ENCODE measurements at regions not wholly inside any gene's neighbourhood (a gene's known extent, or its start where the extent isn't known, plus 50 kb on each side); places are given as distances from the start of the nearest gene placed in this dataset.

DNA sequence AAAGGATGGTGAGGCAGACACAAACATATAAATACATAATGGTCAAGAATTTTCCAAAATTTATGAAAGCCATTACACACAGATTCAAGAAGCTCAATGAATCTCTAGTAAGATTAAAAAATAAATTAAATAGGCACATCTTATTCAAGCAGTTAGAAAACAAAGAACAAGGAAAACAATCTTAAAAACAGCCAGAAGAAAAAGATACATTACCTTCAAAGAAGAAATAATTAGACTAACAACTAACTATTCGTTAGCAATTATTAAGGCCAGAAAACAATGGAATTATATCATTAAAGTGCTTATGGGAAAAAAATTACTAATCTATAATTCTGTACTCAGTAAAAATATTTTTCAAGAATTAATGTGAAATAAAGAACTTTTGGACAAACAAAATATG lies 593.1 kb downstream of the EBF1 start:
- peaks cover 2% of the 10 kb centered on the region for H3K36me3 Mint-ChIP-seq (ENCODE audit: insufficient read depth)
- TF ChIP-seq, protein P1, sequence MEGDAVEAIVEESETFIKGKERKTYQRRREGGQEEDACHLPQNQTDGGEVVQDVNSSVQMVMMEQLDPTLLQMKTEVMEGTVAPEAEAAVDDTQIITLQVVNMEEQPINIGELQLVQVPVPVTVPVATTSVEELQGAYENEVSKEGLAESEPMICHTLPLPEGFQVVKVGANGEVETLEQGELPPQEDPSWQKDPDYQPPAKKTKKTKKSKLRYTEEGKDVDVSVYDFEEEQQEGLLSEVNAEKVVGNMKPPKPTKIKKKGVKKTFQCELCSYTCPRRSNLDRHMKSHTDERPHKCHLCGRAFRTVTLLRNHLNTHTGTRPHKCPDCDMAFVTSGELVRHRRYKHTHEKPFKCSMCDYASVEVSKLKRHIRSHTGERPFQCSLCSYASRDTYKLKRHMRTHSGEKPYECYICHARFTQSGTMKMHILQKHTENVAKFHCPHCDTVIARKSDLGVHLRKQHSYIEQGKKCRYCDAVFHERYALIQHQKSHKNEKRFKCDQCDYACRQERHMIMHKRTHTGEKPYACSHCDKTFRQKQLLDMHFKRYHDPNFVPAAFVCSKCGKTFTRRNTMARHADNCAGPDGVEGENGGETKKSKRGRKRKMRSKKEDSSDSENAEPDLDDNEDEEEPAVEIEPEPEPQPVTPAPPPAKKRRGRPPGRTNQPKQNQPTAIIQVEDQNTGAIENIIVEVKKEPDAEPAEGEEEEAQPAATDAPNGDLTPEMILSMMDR (IDR thresholded peaks at IDR 0.05; ENCODE audit: unreplicated experiment), result no peak
- no peak for DNase-seq (ENCODE audit: low spot score, unreplicated experiment)
- no peak overlapping the region for H3K4me3 Mint-ChIP-seq (ENCODE audit: low read depth)
- H3K27me3 Mint-ChIP-seq, result no peaks in the 10 kb centered on the region
- H3K4me1 Mint-ChIP-seq (ENCODE audit: low read depth), result no peaks in the 10 kb centered on the region
- peaks cover 19% of the 10 kb centered on the region for H3K9me3 Mint-ChIP-seq (ENCODE audit: low read depth)
- H3K27ac Mint-ChIP-seq, result no peak overlapping the region

GRCh38 chr5:158502686-158503085 lies 597.0 kb downstream of the EBF1 start:
- TF ChIP-seq, protein P1 (IDR thresholded peaks at IDR 0.05; ENCODE audit: unreplicated experiment), result no peak
- H3K27me3 Mint-ChIP-seq, result peaks cover 4% of the 10 kb centered on the region
- H3K4me3 Mint-ChIP-seq (ENCODE audit: low read depth), result no peak overlapping the region
- no peak overlapping the region for H3K27ac Mint-ChIP-seq
- no peaks in the 10 kb centered on the region for H3K4me1 Mint-ChIP-seq (ENCODE audit: low read depth)
- H3K36me3 Mint-ChIP-seq (ENCODE audit: insufficient read depth), result peaks cover 2% of the 10 kb centered on the region
- H3K9me3 Mint-ChIP-seq (ENCODE audit: low read depth), result peaks cover 19% of the 10 kb centered on the region
- DNase-seq (ENCODE audit: low spot score, unreplicated experiment), result no peak

DNA sequence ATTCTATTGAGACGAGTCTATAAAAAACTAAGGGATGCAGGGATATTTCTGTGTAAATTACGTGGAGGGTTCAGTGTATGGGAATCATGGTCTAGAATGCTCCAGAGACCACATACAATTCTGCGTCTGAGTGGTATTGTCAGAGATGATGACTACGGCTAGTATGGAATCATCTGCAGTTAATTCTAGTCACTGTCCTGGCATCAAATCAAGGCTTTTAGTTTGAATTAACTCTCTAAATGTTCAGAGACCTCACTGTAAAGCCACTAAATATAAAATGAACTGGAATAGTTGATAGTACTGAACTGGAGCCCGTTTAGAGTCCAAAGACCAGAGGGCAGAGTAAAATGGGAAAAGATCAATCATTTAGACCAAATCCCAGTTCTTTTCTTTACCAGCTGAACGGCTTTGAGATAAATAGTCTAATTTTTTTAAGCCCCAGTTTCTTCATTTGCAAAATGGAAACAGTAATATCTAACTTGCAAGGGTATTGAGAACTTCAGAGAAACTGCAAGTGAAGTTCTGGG lies 599.8 kb downstream of the EBF1 start:
- Mint-ChIP-seq H3K36me3 (ENCODE audit: insufficient read depth) (no peaks in the 10 kb centered on the region), H3K4me3 (ENCODE audit: low read depth) (no peak overlapping the region), H3K9me3 (ENCODE audit: low read depth) (peaks cover 1% of the 10 kb centered on the region), H3K27ac (no peak overlapping the region), H3K27me3 (peaks cover 8% of the 10 kb centered on the region), H3K4me1 (ENCODE audit: low read depth) (no peaks in the 10 kb centered on the region)
- DNase-seq (ENCODE audit: low spot score, unreplicated experiment), result no peak
- TF ChIP-seq, protein P1 (IDR thresholded peaks at IDR 0.05; ENCODE audit: unreplicated experiment), result no peak

- H3K27ac Mint-ChIP-seq, result no peak overlapping the region
- no peak for DNase-seq (ENCODE audit: low spot score, unreplicated experiment)
- H3K4me1 Mint-ChIP-seq (ENCODE audit: low read depth), result no peaks in the 10 kb centered on the region
- H3K9me3 Mint-ChIP-seq (ENCODE audit: low read depth), result no peaks in the 10 kb centered on the region
- H3K36me3 Mint-ChIP-seq (ENCODE audit: insufficient read depth), result no peaks in the 10 kb centered on the region
- H3K4me3 Mint-ChIP-seq (ENCODE audit: low read depth), result no peak overlapping the region
- peaks cover 8% of the 10 kb centered on the region for H3K27me3 Mint-ChIP-seq
- TF ChIP-seq, protein P1 (IDR thresholded peaks at IDR 0.05; ENCODE audit: unreplicated experiment), result no peak
These were observed 600.4 kb downstream of the EBF1 start for GRCh38 chr5:158499075-158499891.

DNA sequence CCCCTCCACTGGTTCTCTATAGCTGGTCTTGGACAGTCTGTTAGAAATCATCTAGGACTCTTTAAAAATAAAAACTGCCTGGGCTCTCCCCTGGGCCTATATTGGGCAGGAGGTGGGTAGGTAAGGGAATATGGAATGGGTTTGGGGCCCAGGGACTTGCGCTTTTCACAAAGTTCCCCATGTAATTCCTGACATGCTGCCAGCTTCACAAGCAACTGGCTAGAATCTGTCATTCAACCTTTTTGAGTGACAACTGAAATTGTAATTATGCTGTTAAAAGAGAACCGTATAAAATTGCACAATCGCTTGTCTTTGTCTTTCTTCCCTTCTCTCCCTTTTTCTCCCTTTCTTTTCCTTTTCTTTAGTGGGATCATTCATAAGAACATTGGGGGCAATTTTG lies 603.1 kb downstream of the EBF1 start:
- H3K4me3 Mint-ChIP-seq (ENCODE audit: low read depth), result no peak overlapping the region
- no peaks in the 10 kb centered on the region for H3K36me3 Mint-ChIP-seq (ENCODE audit: insufficient read depth)
- H3K9me3 Mint-ChIP-seq (ENCODE audit: low read depth), result no peaks in the 10 kb centered on the region
- TF ChIP-seq, protein P1 (IDR thresholded peaks at IDR 0.05; ENCODE audit: unreplicated experiment), result no peak
- DNase-seq (ENCODE audit: low spot score, unreplicated experiment), result no peak
- peaks cover 11% of the 10 kb centered on the region for H3K27me3 Mint-ChIP-seq
- no peaks in the 10 kb centered on the region for H3K4me1 Mint-ChIP-seq (ENCODE audit: low read depth)
- no peak overlapping the region for H3K27ac Mint-ChIP-seq
